Stimulated activated CD4-positive, alpha-beta T cell treated with anti-CD3 and anti-CD28 coated beads, Interleukin-2, amount 100 ng/mL, for 24 hours (primary cell): ENCODE measurements at regions not wholly inside any gene's neighbourhood (a gene's known extent, or its start where the extent isn't known, plus 50 kb on each side); places are given as distances from the start of the nearest gene placed in this dataset.

Experiments
- DNase-seq, 2 donors: peaks; one replicate each; pipeline ENCODE4 v3.0.0-alpha.2; 2020

GRCh38 chr1:163758977-163759670, 437.4 kb downstream of the NUF2 start:
- no peak for DNase-seq

GRCh38 chr1:163761898-163762297, 440.1 kb downstream of the NUF2 start:
- no peak for DNase-seq

GRCh38 chr1:163766257-163766918, 444.6 kb downstream of the NUF2 start:
- no peak for DNase-seq

GRCh38 chr1:163768576-163768975, 446.8 kb downstream of the NUF2 start:
- no peak for DNase-seq

- no peak for DNase-seq
Measured at GRCh38 chr1:163770265-163770664, 448.5 kb downstream of the NUF2 start.

GRCh38 chr1:163771637-163772036, 449.9 kb downstream of the NUF2 start:
- no peak for DNase-seq

GRCh38 chr1:163772246-163772645, 450.5 kb downstream of the NUF2 start:
- DNase-seq: no peak

GRCh38 chr1:163773396-163773795, 451.6 kb downstream of the NUF2 start:
- DNase-seq: no peak

- no peak for DNase-seq
Measured at GRCh38 chr1:163774401-163774945, 452.7 kb downstream of the NUF2 start.

GRCh38 chr1:163774978-163775620, 453.3 kb downstream of the NUF2 start:
- no peak for DNase-seq

GRCh38 chr1:163777205-163777604, 455.5 kb downstream of the NUF2 start:
- DNase-seq: no peak

- DNase-seq: no peak
Measured at GRCh38 chr1:163781146-163781545, 459.4 kb downstream of the NUF2 start.

GRCh38 chr1:163785868-163786405, 464.2 kb downstream of the NUF2 start:
- DNase-seq: no peak

- DNase-seq: no peak
Measured at GRCh38 chr1:163789911-163790310, 468.2 kb downstream of the NUF2 start.

GRCh38 chr1:163794551-163794950, 472.8 kb downstream of the NUF2 start:
- no peak for DNase-seq

- no peak for DNase-seq
Measured at GRCh38 chr1:163796394-163796821, 474.7 kb downstream of the NUF2 start.

- no peak for DNase-seq
Measured at GRCh38 chr1:163797816-163798215, 476.1 kb downstream of the NUF2 start.

GRCh38 chr1:163799190-163799805, 477.5 kb downstream of the NUF2 start:
- DNase-seq: no peak

GRCh38 chr1:163807331-163808049, 485.7 kb downstream of the NUF2 start:
- DNase-seq: no peak

GRCh38 chr1:163813251-163813650, 491.5 kb downstream of the NUF2 start:
- no peak for DNase-seq

- DNase-seq: no peak
Measured at GRCh38 chr1:163820226-163820625, 498.5 kb downstream of the NUF2 start.

- no peak for DNase-seq
Measured at GRCh38 chr1:163820766-163821165, 499.0 kb downstream of the NUF2 start.
